ENCODE measurements at regions not wholly inside any gene's neighbourhood (a gene's known extent, or its start where the extent isn't known, plus 50 kb on each side); places are given as distances from the start of the nearest gene placed in this dataset.

DNA sequence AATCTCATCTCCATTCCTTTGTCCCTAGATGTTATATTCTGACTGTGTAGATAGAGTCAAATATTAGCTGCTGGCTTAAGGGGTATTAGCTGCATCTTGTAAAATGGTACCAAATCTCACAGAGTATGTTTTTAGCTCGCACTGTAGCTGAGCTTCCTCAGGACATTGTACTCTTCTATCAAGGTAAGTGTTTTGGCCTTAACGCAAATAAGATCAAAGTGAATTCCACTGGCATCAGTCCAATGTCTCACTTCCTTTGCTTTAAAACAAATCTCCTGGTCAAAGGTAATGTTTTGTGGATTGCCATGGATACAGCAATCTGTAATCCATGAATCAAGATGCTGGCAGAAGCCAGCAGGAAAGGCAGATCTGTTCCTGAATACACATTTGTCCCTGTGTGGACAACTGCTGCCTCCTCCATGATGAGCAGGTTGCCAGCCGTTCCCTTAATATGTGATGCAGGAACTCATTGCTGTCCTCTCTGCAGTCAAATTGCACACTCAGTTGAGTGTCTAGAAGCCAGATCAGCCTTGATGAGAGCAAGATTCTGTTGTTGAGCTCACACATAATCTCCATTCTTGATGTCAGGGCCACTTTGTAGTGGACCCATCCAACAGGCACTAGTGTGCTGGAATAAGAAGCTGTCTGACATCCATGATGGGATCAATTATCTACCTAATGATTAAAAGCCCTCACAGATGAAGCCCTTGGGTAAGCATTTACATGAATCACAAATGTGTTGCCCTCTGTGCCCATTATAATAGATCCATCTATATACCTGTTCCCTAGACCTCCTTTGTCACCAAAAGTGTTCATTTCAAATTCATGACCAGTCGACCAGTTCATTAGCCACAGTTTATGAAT is 96.6 kb upstream of the AGTR1 start:
- Histone ChIP-seq H3K9me2 (ENCODE audit: insufficient read depth) (no peaks in the 10 kb centered on the region), H3K36me3 (ENCODE audit: insufficient read depth) (no peaks in the 10 kb centered on the region), H3K79me2 (replicated peaks; ENCODE audit: insufficient read depth) (no peaks in the 10 kb centered on the region), H3K27ac (ENCODE audit: low read depth) (no peak overlapping the region), H4K20me1 (replicated peaks; ENCODE audit: insufficient read depth) (no peaks in the 10 kb centered on the region), H3F3A (replicated peaks; ENCODE audit: low read depth) (no peaks in the 10 kb centered on the region), H3K4me3 (no peak overlapping the region), H3K4me1 (ENCODE audit: insufficient read depth) (no peaks in the 10 kb centered on the region), H3K27me3 (ENCODE audit: insufficient read depth) (no peaks in the 10 kb centered on the region), H2AFZ (no peak overlapping the region), H3K4me2 (no peak overlapping the region)
- H3K36me3 Mint-ChIP-seq (ENCODE audit: low read depth): no peaks in the 10 kb centered on the region
- ATAC-seq (no peak), DNase-seq (ENCODE audit: low spot score) (no peak)
- no peak overlapping the region for H3K4me3 Mint-ChIP-seq
- H3K4me1 Mint-ChIP-seq: no peaks in the 10 kb centered on the region
- no peaks in the 10 kb centered on the region for H3K9me3 Mint-ChIP-seq
- H3K27me3 Mint-ChIP-seq (ENCODE audit: insufficient read depth, low read depth, poor library complexity): peaks cover 3% of the 10 kb centered on the region
- TF ChIP-seq STAT1 (IDR thresholded peaks at IDR 0.05; ENCODE audit: unreplicated experiment) (no peak), ZNF462 (CRISPR knock-in tag; IDR thresholded peaks at IDR 0.05) (no peak), ZNF331 (CRISPR knock-in tag; IDR thresholded peaks at IDR 0.05; ENCODE audit: low read depth) (no peak), EZH2phosphoT487 (IDR thresholded peaks at IDR 0.05; ENCODE audit: unreplicated experiment) (no peak)
- TF ChIP-seq, protein P1, sequence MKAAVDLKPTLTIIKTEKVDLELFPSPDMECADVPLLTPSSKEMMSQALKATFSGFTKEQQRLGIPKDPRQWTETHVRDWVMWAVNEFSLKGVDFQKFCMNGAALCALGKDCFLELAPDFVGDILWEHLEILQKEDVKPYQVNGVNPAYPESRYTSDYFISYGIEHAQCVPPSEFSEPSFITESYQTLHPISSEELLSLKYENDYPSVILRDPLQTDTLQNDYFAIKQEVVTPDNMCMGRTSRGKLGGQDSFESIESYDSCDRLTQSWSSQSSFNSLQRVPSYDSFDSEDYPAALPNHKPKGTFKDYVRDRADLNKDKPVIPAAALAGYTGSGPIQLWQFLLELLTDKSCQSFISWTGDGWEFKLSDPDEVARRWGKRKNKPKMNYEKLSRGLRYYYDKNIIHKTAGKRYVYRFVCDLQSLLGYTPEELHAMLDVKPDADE (IDR thresholded peaks at IDR 0.05): no peak
- no peak overlapping the region for H3K27ac Mint-ChIP-seq

All from GM23338 (cell line).